Activated CD4-positive, alpha-beta T cell treated with anti-CD3 and anti-CD28 coated beads for 48 hours (primary cell): ENCODE measurements at regions not wholly inside any gene's neighbourhood (a gene's known extent, or its start where the extent isn't known, plus 50 kb on each side); places are given as distances from the start of the nearest gene placed in this dataset.

Source experiments
- DNase-seq: peaks from one replicate; pipeline ENCODE4 v3.0.0-alpha.2; 2020

DNA sequence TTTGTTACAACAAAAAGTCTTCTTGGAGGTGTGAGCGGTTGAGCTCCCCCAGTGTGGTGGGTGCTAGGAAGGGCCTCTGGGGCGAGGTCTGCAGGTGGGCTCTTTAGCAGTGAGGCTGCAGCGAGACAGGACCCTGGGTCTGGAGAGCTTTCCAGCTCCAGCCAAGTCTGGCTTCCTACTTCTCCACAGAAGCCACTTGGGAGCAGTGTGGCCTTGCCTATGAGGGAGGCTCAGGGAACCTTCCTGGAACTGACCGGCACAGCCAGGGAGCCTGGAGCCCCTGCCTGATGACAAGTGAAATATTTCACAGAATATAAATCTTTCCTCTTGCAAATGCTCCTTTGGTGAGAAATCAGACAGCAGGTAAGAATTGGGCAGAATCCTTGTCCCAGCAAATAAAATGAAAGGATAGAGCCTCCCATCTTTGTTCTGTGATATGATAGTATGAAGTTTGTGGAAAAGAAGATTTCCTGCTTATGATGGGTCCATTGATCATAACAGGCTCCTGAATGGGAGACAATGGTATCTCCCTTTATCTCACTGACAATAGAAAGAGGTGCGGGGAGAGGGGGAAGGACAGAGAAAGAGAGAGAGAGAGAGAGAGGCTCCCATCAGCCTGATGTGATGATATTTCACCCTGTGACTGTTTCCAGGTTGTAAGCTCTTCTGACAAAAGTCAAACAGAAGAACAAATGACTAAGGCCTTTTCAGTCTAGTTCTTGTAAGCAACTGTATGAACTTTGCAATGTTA, 289.8 kb upstream of the SPRED2 start:
- no peak for DNase-seq

DNA sequence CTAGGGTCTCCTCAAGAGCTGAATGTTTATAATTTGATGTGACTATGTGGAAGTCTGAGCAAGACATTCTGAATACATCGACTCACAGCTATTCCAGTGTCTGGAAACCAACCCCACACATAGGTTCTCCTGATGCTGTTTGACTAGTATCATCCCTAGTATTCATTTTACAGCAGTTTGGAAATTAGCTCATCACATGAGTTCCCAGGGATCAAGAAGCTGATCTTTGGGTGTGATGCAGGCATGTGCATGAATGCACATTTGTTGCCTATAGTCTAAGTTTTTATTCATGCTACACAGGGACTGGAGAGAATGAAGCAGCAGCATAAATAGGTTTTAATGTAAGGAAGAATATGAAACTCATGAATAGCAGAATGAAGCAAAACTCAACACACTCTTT, 284.3 kb upstream of the SPRED2 start:
- no peak for DNase-seq

DNA sequence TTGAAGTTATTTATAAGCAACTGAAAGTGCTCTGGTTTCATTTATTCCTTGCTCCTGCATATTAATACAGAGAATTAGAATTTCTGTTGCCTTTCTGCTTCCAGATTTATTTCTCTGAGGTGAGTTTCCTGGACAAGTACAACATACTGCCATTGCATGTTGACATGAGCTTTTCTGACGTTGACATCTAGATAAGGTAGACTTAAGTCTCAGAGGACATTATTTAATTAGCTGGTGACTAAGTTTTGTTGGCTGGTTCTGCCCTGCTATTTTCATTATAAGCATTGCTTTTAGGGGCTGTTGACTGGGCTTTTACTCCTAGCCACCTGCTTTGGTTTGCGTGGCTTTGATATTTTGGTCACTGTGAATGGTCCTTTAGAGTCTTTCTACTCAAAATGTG, 282.9 kb upstream of the SPRED2 start:
- DNase-seq, result no peak

DNA sequence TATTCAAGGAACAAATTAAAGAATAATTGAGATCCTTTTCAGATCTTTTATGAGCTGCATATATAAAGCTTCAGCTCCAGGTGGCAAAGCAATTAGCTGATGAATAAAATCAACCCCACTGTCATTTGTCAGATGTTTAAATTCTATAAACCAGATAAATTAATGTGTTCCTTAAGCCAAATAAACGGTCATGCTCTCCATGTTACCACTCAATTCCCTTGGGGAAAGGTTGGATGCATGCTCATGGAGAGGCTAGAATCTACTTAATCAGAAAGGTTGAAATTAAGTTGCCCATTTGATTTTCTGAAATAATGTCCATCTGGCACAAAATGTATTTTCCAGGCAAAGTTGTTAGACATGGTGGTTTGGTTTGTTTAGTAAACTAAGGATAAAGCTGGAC, 282.5 kb upstream of the SPRED2 start:
- no peak for DNase-seq

DNA sequence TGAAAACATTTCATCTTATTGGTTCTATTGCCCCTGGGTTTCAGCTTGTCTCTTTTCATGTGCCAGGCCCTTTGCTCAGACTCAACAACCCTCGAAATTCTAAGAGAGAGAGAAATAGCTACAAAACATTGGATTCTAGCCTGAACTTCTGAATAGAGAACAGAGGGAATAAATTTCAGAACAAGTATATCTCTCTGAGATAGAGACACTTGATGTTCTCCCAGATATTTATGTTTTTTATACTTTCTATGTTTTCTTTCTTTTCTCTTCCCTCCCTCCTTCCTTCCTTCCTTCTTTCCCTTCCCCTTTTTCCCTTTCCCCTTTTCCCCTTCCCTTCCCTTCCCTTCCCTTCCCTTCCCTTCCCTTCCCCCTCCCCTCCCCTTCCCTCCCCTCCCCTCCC, 279.5 kb upstream of the SPRED2 start:
- DNase-seq, result no peak

DNA sequence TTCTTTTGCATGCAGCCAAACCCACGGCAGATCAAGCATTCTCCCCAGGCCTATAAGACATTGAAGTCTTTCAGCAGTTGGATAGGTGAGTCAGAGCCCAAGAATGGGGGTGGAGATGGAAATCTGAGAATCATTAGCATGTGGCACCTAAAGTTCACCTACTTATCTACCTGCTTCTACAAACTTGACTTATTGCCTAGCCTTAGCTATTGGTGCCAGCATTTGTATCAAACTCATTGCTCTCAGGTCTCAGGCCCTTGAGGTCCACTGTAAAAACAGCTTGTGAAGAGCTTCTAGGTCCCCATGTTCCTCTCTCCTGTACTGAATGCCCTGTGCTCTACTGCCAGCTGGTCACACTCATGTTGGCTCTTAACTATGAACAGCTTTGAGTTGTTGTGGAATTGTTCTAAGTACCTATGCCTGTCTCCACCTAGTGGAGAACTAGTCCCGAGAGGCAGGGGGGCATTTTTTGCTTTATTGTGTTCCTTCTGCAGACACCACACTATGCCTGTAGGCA, 278.4 kb upstream of the SPRED2 start:
- DNase-seq, result no peak

DNA sequence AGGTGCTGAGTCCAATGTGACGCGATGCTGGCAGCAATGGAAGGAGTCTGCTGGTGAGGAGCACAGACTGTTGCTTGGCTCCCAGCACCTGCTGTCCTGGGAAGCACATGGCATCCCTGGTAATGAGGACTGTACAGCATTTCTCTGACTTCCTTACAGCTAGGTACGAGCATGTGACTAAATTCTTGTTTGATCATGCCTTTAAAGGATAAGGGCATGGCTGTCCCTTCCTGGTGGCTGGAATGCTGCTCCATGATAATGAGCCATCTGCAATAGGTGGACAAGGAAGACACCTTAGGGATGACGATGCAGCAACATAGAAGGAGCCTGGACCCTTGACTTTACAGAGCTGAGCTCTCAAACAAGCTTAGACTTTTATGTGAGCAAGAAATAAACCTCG, 278.0 kb upstream of the SPRED2 start:
- DNase-seq, result no peak

DNA sequence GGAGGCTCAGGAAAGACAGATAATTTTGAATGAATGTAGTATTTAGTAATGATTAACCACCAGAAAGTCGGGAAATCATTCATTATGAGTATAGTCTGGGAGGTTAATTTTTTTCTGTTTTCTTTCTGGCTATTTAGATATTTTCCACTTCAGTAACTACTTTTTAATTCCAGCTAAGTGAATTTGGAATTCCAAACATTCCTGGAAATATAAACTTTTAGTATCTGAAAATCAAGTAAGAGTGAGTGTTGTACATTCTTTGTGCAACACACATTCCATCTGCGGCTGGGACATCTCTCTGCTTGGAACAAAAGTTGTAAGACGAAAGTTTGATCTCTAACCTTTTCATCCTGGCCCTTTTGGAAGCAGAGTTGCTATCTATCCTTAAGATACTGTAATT, 275.7 kb upstream of the SPRED2 start:
- DNase-seq, result no peak

DNA sequence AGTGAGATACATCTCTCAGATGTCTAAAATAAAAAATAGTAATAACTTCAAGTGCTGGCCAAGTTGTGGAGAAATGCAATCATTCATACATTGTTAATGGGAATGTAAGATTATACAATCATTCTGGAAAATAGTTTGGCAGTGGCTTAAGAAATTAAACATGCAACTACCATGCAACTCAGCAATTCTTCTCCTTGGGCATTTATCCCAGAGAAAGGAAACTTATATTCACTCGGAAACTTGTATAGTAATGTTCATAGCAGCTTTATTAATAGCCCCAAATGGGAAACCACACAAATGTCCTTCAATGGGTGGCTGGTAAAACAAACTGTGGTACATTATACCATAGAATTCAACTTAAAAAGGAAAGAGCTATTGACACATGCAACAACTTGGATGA, 274.0 kb upstream of the SPRED2 start:
- DNase-seq, result no peak

DNA sequence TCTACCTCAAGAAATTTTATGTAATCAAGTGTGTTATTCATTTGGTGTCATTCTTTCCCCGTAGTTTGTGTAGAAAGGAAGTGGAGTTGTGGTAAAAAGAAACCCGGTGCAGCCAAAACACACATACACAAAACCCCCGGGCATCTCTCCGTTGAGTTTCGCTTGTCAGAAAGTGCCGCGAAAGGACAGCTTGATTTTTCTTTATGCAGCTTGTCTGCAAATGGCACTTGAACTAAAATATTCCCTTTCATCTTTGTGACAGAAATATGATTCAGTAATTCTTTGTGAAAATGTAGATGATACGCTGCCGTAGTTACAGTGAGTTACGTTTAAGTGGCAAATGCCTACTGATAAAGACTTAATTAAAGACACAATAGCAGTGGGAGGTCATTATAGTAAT, 268.8 kb upstream of the SPRED2 start:
- DNase-seq, result no peak

DNA sequence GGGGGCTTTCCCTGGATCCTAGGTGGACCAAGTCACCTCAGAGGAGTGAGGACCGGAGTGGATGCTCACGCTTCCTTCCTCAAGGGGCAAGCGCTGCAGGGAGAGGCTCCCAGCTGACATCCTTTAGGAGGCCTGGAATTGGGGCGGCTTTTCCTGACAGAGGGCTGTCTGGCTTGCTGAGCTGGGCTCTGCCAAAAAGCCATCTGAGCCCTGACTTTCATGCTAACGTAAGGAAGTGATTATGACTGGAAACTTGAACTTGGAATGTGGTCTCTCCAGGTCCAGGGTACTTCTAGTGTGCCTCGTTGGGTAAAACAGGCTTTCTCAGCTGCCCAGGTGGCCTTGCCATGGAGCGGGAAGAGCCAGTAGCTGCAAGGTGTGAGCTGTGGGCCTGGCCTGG, 268.3 kb upstream of the SPRED2 start:
- DNase-seq, result no peak

DNA sequence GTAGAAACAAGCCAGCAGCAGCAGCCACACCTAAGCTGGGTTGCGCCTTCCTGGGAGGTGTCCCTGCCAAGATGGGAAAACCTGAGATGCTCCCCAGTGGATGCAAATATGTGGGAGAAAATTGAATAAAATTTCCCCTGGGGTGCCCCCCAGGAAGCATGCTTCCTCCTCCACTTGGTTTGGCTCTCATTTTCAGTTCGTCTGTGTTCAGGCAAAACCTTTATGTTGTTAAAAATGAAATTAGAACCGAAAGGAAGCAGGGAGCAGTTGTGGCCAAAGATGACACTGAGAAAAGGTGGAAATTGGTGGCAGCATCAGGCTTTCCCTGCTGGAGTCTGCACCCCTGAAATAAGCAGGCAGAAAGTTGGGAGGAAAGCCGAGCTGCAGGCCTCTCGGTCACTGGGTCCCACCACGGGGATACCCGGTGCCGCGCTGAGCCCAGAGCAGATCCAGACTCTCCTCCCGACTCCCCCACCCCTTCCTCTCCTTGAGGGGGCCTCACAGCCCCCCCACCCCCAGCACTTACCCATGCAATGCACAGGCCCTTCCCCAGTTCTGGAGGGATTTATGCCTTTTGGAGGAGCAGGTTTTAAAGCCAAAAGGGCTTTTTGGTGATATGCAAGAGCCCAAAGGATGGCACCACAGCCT, 267.7 kb upstream of the SPRED2 start:
- no peak for DNase-seq

DNA sequence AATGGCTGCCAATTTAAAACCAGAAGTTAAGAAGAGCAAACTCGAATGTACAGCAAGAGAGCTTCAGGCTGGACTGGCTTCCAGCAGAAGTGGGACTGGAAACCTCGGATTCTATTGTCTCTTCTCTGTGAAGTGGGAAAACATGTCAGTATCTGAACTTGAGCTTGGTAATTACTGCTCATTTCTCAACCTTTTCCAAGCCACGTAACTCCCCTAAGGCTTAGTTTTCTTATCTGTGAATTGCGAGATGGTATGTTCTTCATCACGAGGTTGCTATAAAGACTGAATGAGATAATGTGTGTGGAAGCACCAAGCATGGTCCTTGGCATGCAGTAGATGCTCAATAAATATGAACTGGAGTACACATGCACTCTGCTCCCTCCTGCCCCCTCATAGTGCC, 259.4 kb upstream of the SPRED2 start:
- DNase-seq, result no peak

DNA sequence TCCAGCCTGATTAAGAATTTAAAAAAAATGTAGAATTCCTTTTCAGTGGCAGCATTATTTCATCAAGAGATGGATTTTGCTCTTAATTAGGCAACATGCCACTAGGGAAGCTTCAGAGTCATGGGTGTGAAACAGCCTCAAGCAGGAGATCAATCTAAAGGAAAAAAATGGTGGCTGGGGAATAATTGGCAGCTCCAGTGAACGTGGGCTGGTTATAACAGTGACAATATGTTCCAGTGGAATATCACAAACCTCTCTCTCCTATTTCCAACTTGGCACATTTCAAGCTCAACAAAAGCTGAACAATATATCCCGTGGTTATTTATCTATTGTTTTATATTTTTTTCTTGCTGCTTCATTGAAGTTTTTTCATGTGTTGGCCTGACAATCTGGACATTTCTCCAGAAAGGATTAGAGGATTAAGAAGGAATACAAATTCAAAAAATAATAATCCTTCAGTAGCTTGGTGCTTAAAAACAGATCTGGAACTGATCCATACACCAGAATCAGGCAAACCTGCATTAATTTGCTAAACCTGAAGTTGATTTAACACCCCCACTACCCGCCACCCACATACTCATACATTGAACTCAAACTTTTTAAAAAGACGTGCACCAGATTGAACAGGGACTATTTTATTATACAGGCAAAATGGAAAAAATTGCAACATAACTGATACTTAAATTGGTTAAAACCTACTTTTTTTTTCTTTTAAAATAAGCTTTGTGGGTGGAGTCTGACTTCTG, 255.9 kb upstream of the SPRED2 start:
- DNase-seq, result no peak

DNA sequence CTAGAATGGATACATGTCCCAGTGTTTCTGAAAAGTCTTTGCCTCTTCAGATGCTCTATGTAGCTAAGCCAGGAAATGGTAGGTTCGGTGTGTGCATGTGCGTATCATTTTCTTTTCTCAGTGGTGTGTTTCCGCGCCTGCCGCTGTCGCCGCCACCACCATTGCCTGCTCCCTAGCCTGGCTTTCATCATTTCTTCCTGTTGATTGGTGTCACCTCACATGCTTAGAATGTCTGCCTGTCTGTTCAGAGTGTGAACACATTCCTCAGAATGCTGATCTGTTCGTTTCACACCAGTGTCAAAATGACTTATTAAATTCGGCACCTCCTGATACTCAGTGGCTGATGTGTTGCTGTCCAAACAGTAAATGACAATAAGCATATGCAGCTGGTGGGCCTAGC, 255.2 kb upstream of the SPRED2 start:
- DNase-seq, result no peak

DNA sequence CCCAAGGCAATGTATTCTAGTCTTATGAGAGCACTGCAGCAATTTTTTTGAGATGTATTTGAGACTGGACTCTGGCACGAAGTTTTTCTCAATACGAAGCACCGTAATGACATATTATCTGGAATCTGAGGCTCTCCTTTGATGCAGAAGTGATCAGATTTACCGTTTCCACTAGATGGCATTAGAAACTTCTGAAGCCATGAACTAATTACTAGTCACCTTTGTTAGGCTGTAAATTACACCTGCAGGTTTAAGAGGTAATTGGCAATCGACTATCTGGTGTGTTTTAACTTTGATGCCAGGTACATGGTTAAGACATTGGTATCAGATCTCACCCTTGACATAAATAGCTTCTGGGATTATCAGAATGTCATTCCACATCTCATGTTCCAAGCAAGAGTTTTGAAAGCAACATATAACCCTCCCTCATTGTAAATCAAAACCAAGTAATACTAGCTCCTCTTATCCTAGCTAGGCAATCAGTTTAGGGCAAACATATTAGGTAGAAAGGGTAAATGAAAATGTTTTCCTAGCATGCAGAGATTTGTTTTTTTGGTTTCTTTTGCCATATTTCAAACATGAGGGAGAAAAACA, 254.6 kb upstream of the SPRED2 start:
- no peak for DNase-seq

DNA sequence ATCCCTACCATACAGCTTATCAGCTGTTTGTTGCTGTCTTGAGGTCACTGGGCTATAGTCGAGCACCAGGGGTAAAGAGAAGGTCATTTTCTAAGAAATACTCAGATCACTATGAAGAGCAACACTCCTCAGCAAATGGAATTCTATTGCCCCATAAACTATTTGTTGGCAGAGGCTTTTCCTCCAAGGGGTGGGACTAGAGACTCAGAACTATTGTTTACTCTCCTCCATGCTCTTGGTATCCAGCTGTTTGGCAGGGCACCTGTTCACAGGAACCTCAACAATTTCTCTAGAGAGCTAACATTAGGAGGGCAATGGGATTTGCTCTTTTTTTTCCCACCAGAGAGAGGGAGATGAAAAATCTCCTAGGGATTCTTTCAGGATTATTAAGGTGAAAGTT, 249.1 kb upstream of the SPRED2 start:
- DNase-seq, result no peak

DNA sequence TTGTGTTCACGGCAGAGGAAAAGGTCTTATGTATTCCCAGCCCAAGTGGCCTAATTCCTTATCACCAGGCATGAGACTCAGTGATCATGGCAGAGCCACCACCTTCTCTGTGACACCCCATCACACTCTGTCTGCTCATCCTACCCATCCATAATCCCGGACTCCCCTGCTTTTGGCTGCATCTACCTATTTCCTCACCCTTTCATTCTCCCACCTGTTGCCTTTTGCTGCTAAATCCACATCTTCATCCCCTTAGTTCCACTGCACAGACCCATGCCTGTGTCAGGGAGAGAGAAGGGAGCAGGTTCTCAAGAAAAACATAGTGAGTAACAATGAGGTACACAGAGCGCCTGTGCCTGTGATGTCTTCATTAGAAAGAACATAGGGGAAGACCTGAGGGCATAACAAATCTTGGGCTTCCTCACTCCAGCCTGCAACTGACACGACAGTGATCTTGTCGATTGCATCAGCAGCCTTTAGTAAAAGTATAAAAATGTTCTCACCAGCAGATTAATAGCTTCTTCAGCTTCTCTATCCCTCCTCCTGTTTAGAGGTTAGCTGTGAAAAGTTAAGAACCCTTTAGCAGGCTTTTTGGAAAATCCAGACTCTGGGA, 246.5 kb upstream of the SPRED2 start:
- no peak for DNase-seq

DNA sequence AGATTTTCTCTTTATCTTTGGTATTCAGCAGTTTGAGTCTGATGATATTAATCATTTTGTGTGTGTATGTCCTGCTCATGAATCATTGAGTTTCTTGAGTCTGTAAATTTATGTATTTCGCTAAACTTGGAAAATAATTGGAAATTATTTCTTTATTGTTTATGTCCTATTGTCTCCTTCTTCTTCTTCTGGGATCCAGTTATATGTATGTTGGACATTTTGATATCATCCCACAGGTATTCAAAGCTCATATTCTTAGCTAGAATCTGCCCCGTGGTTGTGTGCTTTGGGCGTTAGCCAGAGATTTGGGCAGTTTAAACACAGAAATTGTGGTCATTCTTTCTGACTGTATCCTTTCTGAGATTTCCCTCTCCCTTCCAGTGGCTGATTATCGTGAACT, 243.0 kb upstream of the SPRED2 start:
- no peak for DNase-seq

DNA sequence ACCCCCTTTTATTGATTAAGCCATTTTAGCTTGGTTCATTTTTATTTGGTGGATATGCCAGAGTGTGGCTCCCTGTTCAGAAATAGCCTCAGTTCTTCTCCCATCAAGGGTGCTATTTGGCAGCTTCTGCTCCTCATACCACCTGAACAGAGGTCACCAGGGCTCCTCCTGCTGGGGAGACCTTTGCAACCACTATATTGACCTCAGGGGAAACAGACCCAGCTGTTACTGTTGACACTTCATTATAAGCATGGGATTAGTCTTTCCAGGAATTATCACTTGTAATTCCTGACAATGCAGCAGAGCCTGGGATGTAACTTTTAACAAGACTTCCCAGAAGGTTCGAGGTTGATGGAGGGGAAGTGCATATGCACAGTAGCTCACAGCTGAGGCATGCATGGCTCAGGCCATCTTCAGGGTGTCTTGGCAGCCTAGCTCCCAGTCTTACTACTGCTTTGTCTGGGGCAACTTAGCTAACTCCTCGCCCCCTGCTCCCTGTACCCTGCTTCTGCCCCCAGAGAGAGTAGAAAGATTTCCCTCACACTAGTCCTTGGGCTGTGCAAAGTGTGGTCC, 239.4 kb upstream of the SPRED2 start:
- DNase-seq, result no peak

DNA sequence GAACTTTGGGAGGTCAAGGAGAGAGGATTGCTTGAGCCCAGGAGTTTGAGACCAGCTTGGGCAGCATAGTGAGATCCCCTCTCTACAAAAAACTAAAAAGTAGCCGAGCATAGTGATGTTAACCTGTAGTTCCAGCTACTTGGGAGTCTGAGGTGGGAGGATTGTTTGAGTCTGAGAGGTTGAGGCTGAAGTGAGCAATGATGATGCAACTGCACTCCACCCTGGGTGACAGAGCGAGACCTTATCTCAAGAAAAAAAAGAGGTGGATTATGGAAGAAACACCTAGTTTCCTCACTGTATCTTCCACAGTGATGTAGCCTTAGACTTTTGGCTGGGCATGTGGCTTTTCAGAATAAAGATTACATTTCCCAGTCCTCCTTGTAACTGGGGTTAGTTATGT, 237.2 kb upstream of the SPRED2 start:
- DNase-seq, result no peak

DNA sequence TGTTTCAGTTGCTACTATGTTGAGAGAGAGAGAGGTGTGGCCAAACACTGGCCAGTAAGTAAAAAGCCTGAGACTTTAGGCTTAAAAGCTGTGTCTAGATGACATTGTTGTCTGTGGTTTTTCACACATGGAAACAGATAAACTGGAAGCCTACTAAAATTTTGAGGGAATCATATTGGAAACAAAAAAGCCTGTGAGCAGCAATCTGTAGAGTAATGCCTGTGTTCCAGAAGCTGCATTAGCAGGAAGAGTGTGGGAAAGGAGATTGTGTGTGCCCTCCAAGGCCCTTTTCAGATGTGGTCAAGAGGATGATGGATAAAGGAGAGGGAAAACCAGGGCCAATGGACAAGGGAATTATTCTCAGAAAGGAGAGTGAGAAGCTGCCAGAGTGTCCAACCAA, 236.3 kb upstream of the SPRED2 start:
- DNase-seq, result no peak
